Esophagus muscularis mucosa (tissue), 3 donors: ENCODE measurements at regions not wholly inside any gene's neighbourhood (a gene's known extent, or its start where the extent isn't known, plus 50 kb on each side); places are given as distances from the start of the nearest gene placed in this dataset.

Source experiments
- POLR2AphosphoS5 ChIP-seq, 2 donors: sonication (generic); formaldehyde crosslinking; IDR thresholded peaks; one replicate each; pipeline ENCODE4 v1.6.1; 2017; ENCODE audit warnings: antibody characterized with exemption in 2 of 2
- TF ChIP-seq, protein P1 (sequence below), 3 experiments: fragments of 200-600 bp in 2 of 3; fragments of 450-650 bp in 1 of 3; sonication (generic) in 2 of 3; IDR thresholded peaks; one replicate each; pipeline ENCODE4 v1.5.1; 2017 to 2019; ENCODE audit warnings: antibody characterized with exemption in 3 of 3, mild to moderate bottlenecking in 2 of 3, moderate library complexity in 1 of 3

- TF ChIP-seq, protein P1, sequence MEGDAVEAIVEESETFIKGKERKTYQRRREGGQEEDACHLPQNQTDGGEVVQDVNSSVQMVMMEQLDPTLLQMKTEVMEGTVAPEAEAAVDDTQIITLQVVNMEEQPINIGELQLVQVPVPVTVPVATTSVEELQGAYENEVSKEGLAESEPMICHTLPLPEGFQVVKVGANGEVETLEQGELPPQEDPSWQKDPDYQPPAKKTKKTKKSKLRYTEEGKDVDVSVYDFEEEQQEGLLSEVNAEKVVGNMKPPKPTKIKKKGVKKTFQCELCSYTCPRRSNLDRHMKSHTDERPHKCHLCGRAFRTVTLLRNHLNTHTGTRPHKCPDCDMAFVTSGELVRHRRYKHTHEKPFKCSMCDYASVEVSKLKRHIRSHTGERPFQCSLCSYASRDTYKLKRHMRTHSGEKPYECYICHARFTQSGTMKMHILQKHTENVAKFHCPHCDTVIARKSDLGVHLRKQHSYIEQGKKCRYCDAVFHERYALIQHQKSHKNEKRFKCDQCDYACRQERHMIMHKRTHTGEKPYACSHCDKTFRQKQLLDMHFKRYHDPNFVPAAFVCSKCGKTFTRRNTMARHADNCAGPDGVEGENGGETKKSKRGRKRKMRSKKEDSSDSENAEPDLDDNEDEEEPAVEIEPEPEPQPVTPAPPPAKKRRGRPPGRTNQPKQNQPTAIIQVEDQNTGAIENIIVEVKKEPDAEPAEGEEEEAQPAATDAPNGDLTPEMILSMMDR (IDR thresholded peaks at IDR 0.05) = no peak
- no peak for TF ChIP-seq POLR2AphosphoS5 (IDR thresholded peaks at IDR 0.05)
Observed at GRCh38 chr6:98485593-98485992, 348.8 kb upstream of the POU3F2 start.
